NCI-H345 treated with DMSO at 0.1 percent for 48 hours (cell line): ENCODE measurements at regions not wholly inside any gene's neighbourhood (a gene's known extent, or its start where the extent isn't known, plus 50 kb on each side); places are given as distances from the start of the nearest gene placed in this dataset.

ENCODE experiments used
- DNase-seq: peaks from one replicate; lab custom pipeline; 2025; ENCODE audit not compliant: unreplicated experiment; lab: John Stamatoyannopoulos, UW

DNA sequence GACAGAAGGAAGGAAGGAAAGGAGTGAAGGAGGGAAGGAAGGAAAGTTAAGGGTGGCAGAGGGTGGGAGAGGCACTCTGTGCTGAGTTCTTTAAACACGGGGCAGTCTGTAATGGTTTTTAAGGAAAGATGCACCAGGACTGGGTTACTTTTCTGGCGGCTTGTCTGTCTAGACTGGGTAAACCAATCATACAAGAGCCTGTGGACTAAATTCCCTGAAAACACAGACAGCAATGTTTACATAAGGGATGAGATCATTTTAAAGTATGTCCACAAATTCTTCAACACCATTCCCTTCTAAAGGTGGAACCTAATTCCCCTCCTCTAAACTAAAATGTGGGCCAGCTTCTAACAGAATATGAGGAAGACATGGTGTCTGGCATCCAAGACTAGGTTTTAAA lies 235.5 kb upstream of the IGF1R start:
- DNase-seq, result no peak

DNA sequence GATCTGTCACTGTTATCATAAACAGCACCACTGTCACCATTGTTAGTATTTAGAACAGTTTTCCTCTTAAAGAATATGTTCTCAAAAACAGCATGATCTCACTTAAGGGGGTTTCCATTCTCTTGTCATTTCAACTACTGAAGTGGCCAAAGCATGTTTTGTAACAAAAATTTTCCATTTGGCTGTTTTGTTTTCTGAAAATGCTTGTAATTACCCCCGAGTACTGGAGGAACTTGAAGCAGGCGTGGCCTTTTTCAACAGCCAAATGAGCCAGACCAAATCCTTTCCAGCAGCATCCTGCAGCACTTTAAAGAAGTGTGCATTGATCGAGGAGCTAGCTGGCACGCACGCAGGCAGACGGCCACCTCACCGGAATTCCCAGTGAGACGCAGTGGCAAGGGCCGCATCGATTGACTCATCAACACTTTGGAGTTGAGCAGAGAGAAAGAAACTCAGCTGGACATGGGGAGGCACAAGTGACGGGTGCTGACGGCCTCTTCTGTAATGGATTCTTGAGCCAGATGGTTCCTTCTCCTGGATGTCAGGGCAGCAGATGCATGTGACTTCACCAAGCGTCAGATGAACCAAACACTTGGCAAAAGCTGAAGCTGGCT lies 234.3 kb upstream of the IGF1R start:
- no peak for DNase-seq

DNA sequence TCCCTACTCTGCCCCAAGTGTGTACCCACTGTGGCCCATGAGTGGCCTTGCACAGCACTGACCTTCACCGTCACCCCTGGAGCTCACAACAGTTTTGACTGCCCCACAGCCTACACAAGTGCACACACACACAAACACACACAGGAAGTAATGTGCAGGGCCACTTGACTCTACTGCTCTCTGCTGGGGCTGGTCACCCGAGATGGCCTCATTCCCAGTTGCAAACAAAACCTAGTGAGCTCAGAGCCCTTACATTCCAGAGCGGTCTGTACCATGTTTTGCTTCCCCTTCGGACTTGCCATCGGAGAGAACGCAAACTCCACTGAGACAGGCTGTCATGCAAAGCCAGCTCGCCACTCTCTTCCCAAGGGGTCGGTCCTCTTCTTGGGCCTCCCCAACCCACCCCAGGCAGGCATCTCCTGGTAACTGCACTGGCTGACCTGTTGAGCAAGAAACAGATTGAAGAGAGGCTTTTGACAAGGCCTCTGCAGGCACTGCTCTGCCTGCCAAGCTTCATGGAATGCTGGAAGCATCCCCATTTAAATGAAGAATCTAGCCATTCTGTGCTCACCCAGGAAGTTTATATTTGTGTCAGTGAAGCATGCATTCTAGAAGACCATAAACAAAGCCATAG lies 232.0 kb upstream of the IGF1R start:
- DNase-seq, result no peak

DNA sequence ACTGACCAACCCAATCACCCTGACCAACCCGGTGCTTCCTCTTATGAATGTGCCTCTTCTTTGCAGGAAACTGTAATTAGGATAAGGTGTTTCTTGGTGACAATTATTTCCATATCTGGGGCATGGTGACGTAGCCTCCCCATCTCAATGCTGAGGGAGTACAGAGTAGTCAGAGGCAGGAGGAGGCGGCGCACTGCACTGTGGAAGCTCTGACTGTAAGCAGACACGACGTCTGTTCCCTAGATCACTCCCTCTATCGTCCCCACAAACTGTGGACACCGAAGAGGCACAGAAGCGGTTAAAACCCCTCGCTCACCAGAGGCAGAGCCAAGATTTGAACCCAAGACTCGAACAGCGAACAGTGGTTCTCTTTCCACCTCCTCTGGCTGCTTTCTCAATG lies 231.0 kb upstream of the IGF1R start:
- no peak for DNase-seq

DNA sequence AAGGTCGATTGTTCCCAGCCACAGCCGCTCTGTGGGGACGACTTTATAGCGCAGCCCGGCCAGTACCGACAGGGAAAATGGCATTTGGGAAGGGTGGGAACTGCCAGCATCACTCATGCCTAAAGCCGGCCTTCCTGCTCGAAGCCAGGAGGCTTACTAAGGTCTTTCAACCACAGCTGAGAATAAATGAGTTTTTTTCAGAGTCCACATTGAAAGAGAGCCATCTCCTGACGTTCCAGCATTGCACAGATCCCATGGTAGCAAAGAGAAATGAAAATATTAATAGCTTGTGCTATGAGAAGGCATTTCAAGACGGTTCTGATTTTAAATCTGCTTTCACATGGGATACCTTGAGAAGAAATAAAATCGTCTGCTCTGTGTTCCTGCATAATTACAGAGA lies 230.2 kb upstream of the IGF1R start:
- no peak for DNase-seq

DNA sequence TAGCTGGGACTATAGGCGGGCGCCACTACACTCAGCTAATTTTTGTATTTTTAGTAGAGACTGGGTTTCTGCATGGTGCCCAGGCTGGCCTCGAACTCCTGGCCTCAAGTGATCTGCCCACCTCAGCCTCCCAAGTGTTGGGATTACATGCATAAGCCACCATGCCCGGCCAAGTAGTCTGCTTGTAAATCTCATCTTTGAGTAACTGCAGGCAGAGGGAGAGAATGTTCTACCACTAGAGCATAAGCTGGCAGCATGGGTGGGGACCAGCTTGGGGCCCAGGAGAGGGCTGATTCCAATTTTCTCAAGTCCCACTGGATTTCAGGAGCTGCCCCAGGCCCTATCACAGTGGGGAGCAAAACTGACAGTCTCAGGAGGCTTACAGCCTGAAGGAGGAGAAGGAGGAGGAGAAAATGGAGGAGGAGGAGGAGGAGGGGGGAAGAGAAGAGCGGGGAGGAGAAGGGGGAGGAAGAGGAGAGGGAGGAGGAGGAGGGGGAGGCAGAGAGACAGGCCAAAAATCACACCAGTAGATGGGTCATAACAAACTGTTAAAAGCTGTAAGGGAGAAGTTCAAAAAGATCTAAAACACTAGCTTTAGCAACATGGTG lies 229.1 kb upstream of the IGF1R start:
- DNase-seq, result no peak

DNA sequence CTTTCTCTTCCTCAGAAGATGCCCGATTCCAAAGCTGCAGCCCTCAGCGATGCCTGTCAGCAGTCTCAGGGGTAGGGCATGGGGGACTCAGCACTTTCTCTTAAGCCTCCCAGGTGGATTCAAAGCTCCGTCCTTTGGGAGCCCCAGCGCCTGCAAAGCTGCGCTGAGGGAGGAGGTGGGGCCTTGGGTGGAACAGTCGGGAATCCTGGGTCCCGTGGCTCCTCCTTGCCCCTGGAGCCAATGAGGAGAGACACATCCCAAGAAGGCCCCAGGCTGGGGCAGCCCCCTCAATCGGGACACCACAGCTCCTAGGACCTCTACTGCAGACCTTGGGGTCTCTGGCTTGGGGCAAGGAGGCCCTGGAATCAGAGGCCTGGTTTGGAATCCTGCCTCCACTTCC lies 227.5 kb upstream of the IGF1R start:
- DNase-seq, result no peak

DNA sequence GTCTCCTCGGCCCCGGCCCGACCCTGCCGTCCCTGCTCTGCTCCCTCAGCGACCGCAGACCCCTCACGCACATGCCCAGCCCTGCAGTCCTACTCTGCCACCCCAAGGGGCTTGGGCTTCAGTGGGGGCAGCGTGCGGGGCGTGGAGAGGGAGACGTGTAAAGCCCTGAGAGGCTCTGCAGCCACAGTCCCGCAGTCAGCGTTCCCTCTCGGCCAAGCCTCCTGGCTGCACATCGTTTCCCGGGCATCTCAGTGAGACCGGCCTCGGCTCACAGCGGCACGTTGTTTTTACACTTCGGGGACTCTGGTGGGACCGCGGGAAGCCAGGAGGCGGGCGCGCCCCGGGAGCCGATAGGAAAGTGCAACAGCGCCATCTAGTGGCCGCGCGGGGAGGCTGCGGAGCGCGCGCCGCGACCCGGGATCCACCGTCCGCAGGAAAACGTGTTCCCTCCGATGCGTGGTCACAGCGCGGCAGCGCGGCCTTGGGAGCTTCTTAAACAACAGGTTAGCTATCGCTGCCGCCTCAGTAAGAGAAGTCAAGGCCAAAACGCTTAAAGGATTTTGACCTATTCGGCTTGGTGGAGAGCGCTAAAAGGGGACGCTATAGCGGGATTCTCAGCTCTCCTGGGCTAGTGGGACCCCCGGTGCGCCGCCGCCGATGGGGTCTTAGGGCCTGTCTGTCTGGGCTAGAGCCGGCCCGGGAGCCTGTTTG lies 226.8 kb upstream of the IGF1R start:
- peak; percentile 1 for DNase-seq

DNA sequence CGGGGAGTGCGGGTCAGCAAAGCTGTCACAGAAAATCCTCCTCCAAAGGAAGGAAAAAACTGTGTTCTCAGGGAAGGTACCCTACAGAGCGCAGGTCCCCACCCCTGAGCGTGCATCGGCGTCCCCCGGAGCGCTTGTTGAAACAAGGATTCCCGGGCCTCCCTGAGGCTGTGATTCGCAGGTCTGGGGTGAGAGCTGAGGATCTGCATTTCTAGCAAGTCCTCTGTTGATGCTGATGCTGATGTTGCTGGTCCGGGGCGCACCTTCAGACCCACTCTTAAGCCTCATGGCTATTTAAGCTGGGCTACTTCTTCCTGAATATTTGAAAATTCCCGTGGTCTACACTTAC lies 226.2 kb upstream of the IGF1R start:
- DNase-seq, result no peak

DNA sequence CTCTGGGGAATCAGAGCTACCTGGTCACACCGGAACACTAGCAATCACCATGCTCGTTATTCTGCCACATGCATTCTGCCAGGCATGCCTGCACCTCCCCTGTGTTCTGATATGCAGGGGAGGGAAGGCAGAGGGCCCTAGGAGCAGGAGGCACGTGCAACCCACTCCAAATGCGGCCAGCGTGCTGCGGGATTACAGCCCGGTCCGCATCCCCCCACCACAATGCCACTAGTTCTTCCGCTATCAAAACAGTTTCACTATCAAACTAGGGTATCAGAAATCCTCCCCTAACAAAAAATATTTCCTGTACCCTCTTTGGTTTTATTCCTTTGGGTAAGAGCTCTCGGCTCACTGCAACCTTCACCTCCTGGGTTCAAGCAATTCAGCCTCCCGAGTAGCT lies 223.2 kb upstream of the IGF1R start:
- no peak for DNase-seq

DNA sequence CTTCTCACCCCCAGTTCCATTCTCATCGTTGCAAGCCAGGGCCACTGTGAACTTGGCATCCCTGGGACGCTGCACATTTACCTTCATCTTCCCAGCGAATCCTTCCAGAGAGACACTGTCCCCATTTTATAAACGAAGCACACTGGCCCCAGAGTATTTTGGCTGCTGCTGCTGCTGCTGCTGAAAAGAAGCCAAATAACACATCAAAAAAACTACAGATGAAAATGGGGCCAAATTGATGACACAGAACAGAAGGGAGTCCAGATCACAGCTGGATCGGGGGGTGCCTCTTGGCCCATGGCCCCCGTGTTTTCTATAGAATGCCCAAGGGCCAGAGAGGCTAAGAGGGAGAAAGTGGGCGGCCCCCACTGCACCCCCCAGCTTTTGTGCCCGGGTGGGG lies 221.0 kb upstream of the IGF1R start:
- DNase-seq, result no peak

DNA sequence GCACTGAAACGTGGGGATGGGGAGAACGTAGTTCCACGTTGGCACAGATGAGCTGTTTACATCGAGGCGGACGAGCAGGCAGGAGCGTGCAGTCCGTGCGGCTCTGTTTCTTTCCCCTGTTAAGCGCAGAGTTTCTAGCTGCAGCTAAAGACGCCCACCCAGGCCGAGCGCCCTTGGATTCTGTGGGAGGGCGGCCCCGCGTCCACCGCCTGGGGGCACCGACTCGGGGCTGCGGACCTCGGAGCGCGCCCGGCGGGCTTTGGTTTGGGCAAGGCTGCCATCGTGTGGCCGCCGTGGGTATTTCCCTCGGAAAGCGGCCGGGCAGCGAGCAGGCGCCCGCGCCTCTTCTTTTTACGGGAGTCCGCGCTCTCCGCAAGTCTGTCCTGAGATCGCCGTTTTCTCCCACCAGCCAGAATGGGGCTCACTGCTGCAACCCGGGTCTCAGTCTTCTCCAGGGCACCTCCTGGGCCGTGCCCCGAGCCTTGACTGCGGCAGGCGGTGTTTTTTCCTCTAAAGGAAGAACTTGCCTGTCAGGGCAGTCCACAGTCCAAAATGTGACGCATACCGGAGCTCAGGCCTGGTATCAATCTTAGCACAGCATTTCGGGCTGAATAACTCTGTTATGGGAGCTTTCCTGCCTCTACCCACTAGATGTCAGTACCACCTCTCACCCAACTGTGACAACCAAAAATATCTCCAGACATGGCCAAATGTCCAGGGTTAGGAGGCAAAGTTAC lies 219.9 kb upstream of the IGF1R start:
- DNase-seq, result peak; percentile 34

DNA sequence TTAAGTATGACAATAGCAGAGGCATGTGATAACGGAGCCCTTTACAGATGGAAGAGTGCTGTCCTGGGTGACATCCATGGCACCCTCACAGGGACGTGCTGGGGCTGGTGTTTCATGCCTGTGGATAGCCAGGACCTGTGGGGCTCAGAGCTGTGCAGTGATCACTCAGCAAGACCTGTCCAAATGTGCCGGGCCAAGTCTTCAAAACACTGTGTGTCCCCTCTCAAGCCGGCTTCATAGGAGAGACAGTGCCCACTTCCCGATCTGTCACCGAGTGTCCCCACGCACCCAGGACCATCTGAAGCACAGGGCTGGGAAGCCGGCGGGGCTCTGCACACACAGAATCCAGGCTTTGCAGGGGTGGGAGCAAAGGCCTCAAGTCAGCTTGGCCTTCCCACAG lies 217.2 kb upstream of the IGF1R start:
- DNase-seq, result no peak

DNA sequence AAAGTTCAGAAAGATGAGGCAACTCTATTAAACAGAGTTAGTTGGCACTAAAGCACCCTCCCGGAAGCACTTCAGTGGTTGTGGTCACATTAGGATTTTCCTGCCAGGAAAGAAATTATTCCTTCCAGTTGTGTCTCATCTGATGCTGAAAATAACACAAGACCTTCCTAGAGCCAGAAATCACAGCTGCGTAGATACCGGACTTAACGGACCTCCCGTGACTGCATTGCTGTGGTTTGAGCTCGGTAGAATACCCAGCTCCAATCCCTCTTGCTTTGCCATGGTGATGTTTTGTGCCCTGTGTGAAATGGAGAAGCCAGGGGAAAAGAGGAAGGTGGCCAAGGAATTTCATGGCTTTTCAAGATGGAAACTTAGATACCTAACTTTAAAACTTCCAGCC lies 215.0 kb upstream of the IGF1R start:
- DNase-seq, result no peak

DNA sequence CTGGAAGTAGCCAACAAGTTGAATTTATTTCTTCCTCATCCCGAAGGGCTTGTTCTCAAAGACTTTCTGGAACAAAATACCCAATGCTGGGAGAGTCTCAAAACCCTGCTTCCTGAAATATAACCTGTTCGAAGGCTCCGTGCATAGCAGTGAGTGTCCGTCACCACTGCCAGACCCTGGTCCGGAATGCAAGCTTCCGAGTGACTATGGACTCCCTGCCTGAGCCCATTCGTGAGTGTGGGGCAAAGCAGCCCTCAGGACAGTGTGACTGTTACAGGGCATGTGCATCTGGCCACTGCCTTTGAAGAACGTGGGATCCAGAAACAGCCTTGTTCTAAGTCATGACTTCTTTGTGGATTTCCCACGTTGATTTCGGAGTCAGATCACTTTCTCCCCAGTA lies 214.5 kb upstream of the IGF1R start:
- DNase-seq, result no peak

DNA sequence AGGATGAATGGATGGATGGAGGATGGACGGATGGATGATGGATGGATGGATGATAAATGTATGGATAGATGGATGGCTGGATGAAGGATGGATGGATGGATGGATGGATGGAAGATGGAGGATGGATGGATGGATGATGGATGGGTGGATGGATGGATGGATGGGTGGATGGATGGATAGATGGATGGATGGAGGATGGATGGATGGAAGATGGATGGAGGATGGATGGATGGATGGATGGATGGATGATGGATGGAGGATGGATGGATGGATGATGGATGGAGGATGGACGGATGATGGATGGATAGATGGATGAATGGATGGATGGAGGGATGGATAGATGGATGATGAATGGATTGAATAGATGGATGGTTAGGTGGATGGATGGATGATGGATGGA lies 210.6 kb upstream of the IGF1R start:
- DNase-seq, result no peak

DNA sequence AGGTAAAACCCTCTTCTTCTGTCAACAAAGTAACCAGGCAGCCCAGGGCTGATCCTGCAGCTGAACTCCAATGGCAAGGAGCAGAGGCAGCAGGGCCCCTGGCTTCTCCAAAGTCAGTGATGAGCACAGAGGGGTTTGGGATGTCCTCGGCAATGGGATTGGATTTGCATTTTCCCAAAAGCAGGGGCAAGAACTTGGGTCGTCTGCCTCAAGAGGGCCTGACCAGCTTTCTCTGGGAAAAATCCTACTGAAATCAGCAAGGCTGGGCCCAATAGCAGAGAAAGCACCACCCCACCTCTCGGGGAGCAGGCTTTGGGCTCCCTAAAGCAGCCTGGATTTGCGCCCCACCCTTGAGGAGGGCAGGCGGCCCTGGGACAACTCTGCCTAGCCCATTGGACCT lies 210.0 kb upstream of the IGF1R start:
- no peak for DNase-seq

DNA sequence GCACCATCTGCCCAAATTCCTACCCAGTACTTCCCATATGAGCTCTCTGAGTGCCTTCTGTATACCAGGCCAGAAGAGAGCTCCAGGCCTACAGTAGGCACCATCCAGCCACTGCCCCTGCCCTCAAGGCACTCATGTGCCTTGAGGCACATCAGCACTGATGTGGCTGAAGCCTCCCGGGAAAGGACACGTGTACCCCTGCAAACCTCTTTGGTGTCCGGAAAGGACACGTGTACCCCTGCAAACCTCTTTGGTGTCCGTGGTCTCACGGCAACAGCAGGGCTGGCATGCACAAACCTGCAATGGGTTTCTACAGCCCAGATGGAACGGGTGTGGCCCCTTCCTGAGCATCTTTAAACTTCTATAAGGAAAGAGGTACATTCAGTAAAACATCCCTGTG lies 209.4 kb upstream of the IGF1R start:
- DNase-seq, result no peak

DNA sequence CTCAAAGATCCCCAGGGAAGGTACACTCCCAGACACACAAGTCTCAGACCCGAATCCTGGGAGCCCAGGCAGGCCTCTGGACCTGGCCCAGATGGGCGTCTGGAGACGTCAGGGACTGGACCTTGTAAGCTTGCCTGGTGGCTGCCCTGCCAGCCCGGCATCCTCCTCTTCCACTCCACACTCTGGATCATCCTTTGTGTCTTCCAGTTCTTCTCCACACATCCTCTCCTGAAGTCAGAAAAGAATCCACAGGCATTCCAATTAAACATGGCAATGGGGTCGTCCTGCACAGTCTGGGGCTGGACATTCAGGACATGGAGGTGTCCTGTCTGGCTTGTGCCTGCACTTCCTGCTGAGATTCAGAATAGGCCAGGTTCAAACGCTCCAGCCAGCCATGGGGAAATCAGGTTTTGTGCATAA lies 208.8 kb upstream of the IGF1R start:
- DNase-seq, result no peak

DNA sequence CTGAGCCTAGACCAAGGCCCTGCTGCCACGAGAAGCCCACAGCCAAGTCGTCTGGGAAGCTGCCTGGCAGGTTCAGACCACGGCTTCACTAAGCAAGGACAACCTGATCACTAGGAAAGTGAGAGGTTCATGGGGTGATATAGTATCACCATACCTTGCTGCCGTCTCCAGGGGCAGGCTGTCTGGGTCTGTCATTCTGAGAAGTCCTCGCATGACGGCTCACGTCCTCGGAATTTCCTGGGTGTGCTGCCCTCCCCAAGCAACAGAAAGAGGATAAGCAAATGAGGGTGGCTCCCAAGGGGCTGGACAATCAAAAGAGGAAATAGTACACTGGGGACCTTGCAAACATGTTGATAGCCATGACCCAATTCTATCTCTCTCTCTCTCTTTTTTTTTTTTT lies 207.4 kb upstream of the IGF1R start:
- DNase-seq, result no peak

DNA sequence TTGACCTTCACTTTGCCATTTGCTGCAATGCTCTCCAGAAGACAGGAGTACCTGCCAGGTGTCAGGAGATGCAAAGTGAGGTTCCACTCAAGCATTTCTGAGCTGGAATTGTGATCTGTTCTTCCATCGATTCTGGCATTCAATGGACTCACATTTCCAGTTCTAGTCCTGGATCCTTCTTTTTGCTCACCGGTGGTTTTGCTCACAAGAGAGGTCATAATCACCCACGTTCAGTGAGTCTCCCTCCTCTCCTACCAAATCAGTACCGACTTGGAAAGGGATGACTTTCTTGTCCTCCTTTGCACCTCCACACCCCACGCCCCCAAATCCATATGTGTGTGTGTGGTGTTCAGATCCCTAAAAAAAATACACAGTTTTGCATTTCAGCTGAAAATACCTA lies 206.7 kb upstream of the IGF1R start:
- DNase-seq, result no peak

DNA sequence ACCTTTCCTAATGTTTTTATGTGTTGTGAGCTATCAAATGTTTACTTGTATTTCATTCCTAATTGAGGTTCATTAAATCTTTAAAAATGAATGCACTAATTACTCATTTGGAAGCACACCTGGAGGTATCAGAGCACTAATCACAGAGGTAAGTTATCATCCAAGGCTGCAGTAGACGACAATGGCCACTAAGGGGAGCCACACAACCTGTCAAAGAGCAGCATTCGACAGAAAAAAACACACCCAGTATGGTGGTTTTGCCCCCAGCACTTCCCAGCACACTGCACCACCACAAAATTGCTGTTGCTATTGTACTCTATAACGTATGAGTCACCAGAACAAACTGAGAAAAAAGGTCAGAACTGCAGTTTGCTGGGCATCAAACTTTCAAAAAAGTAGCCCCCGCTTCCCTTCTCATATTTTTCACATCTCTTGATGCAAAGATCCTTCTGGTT lies 205.9 kb upstream of the IGF1R start:
- DNase-seq, result peak; percentile 7
